CD4-positive, alpha-beta T cell treated with Interleukin-6 at 100 ng/mL for 8 hours (primary cell): ENCODE measurements at regions not wholly inside any gene's neighbourhood (a gene's known extent, or its start where the extent isn't known, plus 50 kb on each side); places are given as distances from the start of the nearest gene placed in this dataset.
"Not testable (repeated sequence)": the region's sequence is repeated elsewhere in the genome, so short reads cannot be mapped to it uniquely, and the experiment has no call there.

Experiments used
- DNase-seq: peaks from one replicate; pipeline ENCODE4 v3.0.0-alpha.2; 2020; ENCODE audit warnings: mixed read lengths, low spot score

DNA sequence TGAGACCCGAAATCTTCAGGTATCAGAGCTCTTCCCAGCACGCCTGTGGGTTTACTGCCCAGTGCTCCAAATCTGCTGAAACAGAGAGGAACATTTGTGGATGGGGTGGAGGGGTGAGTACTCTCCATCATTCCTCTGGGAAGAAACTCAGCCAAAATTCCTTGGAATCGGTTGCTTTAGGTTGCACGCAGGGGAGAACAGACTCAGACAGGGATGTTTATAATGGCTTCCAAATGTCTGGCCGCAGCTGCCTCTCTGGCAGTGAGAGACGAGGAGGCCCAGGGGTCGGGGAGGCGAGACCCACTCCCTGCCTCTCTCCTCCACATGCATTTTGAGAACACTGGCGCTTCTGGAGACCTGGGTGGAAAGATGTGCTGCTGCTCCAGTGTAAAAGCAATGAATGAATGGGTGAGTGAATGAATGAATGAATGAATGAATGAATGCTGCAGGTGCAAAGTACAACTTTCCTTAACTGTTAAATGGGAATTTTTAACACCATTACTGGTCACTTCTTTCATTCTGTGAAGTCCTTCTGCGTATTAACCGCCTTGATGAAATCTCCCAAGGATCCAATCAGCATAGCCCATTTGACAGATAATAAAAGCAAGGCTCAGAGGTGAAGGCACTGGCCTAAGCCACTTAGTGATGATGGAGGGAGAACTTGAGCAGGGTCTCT, 437.4 kb downstream of the MIAT start:
- DNase-seq: no peak

DNA sequence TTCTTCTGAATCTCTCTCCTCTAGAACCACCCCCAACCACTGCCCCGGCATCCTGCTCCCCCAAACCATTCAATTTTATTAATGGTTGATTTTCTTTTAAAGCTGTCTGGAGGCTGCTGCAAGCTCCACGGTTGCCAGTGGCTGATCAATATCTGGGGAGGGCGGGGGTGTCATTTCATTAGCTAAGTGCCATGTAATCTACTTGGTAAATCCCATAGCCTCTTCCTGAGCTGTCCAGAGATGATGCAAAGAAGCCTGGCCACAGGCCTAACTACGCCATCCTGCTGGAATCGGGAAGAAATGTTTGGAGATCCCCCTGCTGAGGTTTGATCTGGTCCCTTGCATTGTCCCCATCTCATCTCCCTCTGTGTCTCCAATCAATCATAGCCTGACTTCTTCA, 440.1 kb downstream of the MIAT start:
- DNase-seq: no peak

DNA sequence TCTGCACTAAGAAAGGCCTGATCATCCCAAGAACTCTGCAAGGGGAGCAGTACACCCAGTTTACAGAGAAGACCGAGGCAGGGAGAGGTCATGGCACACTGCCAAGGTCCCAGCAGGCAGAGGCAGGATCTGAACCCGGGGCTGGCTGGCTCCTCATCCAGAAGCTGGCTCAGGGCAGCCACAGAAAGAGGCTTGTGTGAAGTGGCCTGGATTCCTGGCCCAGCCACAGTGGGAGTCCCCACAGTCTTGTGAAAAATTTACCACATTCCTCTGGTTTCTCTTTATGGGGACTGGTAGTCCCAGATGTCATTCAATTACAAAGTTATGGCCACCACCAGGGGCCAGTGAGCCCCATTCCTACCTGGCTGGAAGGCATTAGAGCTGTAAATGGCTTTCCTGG, 440.5 kb downstream of the MIAT start:
- no peak for DNase-seq

DNA sequence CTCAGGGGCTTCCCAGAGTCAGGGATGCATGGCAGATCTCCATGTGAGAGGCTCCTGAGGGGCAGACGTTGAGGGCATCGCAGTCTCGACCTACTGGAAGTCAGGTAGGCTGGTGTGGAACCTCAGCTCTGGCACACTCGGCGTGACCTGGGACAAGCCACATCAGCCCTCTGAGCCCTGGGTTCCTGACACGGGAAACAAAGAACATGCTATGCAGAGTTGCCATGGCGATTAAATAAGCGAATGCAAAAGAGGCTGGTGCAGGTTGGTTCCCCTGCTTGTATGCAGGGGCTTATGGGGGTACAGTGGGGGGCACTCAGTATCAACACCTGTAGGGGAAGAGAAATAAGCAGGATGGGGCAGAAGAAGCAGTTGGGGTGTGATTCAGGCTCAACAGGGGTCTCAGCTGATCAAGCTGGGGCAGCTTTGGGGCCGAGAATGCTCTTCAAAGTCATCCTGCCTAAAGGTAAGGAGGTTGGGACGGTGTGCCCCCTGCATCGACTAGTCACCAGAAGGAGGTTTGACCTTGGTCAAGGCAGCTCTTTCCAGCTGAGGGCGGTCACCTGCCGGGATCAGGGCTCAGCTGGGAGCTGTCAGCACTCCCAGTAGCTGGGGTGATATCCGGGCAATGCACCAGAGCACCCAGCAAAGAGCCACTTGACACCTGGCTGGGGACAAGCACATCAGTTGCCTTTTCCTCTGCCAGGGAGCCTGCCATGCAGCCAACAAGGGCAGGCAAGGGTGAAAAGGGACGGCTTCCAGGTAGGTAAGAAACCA, 442.7 kb downstream of the MIAT start:
- no peak for DNase-seq

DNA sequence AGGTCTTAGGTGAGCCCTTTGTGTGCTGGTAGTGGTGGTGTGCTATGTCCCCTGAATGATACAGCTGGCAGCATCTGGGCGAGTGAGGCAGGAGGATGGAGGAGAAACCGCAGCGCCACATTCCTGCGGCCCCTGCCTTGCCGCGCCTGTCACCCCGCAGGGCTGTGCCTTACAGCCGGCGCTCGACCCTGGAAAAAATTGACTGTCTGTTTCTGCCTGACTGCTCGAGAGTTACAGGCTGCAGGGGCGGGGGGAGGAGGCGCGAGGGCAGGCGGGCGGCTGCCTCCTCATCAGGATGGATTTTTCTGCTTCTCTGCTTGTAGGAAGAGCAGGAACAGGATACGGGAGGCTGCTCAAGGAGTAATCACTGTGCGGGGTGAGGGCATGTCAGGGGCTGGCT, 443.4 kb downstream of the MIAT start:
- no peak for DNase-seq

DNA sequence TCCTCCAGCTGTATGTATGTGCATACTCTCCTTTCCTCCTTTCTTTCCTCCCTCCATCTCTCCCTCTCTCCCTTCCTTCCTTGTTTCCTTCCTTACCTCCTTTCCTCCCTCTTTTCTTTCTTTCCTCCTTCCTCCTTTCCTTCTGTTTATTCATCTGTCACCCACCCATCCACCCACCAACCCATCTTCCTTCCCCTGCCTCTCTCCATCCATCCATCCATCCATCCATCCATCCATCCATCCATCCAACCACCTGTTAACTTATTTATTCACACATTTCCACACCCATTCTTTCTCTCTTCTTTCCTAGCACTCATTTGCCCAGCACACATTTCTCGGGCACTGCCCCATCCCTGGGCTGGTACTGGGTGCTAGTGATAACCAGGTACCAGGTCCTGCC, 443.9 kb downstream of the MIAT start:
- DNase-seq: no peak

DNA sequence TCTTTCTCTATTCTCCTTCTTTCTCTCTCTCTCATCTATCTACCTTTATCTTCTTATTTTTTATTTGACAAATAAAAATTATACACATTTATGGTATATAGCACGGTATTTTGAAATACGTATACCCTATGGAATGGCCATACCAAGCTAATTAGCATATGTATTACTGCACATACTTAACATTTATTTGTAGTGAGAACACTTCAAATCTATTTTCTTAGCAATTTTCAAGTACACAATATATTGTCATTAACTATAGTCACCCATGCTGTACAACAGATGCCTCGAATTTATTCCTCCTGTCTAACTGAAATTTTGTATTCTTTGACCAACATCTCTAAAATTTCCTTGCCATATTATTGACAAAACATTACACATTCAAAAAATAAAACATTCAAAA, 447.1 kb downstream of the MIAT start:
- DNase-seq: no peak

DNA sequence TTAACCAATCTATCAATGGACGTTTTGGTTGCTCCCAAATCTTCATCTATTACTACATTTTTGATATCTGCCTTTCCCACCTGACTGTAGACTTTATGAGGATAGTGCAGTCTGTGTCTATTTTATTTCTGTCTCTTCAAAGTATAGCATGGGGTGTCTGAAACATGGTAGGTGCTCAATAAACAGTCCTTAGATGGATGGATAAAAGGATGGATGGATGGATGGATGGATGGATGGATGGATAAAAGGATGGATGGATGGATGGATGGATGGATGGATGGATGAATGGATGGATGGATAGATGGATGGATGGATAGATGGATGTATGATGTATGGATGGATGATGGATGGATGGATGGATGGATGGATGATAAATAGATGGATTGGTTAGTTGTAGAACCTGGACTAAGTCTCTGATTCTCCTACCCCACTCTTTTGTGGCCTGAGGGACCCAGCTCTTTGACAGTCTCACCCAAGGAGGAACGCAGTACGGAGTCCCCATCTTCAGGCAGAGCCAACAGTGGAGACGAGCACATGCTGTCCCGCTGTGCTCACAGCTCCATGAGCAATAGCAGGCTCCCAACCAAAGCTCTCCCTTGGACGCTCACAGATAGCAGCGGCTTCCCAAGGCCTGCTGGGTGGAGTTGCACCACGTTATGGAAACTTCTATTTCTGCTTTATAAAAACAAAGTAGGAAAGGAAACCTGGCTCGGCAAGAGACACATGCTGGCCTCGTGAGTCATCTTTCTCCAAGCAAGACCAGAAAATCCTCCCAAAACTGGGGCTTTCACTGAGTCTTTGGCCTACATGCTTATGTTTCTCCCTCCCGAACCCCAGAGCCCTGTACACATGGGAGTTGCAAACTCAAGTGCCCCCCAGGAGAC, 448.0 kb downstream of the MIAT start:
- DNase-seq: no peak

DNA sequence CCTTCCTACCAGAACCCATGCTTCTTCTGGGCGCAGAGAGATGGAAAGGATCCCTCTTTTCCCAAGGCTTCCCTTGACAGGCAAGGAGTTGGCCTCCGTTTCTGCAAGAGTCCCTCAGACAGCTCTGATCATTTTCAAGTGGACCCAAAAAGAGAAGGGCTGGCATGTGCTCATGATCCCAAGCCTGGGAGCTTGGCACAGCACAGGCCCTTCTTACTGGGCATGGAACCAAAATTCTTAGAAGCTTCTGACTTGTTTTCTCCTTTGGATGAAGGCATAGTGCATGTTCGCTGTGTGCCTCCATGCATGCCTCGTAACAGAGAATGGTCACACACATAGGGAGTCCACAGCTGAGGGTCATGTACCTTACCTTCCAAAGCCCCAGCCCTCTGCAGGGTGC, 449.6 kb downstream of the MIAT start:
- DNase-seq: no peak

DNA sequence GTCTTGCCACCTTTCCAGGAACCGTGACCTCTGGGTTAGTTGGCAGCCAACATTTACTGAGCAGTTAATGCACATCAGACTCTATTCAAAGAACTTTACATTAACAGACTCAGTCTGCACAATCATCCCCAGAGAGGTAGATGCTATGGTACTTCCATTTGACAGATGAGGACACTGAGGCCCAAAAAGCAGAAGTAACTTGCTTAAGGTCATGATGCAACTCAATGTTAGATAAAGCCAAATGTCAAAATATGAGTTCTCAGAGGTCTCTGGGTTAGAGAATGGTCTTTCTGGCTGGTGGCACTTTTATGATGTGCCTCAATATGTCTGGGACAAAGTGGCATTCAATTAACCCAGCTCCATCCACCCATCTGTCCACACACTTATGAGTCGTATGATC, 450.0 kb downstream of the MIAT start:
- no peak for DNase-seq

DNA sequence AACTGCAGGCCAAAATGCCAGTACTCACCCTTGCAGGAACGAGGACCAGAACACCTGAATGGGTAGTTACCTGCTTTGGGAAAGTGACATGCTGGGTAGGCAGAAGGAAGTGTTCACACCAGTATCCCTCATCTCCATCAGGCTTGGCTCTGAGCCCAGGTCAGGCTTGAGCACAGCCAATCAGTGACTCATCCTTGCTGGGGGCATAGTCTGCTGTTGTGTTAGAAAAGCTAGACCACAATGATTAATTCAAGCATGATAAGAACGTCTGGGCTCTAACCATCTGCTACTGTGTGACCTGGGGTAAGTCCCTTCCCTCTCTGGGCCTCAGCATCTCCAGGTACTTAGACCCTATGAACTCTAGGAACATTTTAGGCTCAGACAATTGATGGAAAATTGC, 450.4 kb downstream of the MIAT start:
- no peak for DNase-seq

DNA sequence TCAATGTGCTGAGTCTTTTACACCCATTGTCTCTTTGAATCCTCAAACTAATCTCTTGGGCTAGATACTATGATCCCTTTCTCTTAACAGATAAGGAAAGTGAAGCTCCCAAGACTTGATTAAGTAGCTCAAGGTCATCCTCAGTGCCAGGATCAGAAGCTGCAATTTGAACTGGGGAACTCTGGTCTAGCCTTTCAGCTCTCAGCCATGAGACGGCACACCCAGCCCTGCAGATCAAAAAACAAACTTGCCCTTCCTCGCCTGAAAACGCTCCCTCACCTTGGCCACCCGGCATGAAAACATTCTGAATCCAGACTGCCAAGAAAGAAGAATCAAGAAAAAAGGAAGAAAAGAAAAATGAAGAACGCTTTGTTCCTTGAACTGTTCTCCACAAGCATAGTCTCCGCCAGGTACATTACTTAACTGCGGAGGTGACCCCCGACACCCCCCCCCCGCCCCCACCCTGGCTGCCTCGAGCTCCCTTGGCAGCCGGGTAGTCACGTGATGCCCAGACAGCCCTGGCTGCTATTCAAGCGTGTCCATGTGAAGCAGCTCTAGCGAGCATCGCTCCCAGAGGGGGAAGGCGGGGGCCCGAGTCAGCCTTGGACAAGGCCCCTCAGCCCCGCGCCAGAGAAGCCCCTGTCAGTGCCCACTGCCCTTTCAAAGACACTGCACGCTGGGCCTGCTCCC, 451.2 kb downstream of the MIAT start:
- no peak for DNase-seq

DNA sequence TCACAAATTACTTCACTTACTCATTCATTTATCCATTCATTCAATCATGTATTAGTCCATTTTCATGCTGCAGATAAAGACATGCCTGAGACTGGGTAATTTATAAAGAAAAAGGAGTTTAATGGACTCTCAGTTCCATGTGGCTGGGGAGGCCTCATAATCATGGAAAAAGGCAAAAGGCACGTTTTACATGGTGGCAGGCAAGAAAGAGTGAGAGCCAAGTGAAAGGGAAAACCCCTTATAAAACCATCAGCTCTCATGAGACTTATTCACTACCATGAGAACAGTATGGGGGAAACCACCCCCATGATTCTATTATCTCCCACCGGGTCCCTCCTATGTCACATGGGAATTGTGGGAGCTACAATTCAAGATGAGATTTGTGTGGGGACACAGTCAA, 452.0 kb downstream of the MIAT start:
- DNase-seq: not testable (repeated sequence)

DNA sequence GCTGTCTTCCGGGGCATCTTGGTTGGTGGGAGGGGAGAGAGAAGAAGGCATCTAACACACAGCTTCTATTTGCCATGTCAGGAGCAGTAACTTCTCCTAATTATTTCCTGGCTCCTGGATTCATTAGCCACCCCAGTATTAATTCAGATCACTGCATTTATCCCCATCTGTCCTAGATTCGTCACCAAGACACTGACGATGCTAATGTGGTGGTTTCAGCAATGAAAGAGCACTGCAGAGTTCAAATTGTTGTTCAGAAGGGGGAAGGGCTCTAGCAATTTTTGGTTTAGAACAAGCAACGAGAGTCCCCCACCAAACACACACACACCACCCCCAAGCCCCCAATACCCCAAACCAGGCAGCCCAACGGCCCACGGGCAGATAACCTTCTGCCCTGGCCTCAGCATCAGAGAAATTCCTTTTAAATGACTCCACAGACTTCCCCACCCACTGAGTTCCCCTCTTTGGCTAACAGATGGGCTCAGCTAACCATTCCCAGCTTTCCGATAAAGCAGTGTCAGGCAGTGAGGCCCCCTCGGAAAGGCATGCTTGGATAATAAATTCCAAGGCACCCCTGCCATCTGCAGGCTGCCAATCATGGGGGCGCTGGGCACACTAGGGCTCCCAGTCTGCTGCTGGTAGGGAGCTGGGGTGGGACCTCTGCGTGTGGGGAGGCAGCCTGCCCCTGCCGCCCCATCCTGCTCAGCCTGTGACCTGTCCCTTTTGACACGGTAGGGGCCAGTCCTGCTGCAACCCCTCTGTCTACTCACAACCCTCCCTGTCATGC, 453.5 kb downstream of the MIAT start:
- no peak for DNase-seq

DNA sequence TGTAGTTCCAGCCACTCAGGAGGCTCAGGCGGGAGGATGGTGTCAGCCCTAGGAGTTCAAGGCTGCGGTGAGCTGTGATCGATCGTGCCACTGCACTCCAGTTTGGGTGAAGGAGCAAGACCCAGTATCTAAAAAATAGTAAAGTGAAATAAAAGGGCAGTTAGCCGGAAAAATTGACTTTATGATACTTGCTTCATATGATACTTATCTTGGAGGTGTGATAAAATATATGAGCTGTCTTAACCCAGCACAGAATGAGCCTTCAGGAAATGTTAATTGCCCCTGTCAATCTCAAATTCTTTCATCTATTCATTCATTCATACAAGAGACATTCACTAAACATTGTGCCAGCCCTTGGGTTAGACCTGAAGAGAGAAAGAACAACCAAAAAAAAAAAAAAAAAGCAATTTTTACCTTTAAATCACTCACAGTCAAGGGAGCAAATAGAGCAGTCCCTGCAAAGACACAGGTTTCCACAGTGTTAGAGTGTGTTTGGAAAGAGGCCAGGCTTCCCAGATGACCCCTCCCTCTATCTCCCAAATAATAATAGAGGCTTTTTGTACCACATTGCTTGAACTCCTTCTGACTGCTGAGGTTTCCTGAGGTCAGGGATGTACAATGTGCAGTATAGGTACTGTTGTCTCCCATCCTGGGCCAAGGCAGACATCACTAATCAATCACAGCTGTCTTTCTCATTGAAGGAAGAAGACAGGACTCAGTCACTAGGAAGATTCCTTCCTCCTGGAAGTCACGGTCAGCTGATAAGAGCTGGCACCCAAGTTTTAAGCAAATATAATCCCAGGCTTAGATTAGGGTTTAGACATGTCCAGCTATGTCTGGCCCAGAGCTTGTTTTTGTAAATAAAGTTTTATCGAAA, 454.6 kb downstream of the MIAT start:
- DNase-seq: no peak

DNA sequence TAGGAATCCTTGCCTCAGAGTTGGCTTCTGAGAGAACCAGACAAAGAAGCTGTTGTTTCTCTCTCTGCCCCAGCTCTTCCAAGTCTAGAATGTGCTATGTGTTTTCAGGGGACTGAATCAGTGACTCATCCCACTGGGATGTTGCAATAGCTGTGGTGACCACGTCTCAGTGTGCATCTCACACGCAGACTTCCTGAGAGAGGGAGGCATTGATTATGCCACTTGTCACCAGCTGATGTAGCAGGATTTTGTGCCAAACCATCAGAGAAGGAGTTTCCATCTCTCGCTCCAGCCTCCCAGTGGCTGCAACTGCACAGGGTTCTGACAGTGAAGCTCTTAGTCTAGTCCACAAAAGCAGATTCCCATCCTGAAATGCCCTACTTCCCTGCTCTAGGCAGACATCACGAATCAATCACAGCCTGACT, 455.8 kb downstream of the MIAT start:
- DNase-seq: no peak

DNA sequence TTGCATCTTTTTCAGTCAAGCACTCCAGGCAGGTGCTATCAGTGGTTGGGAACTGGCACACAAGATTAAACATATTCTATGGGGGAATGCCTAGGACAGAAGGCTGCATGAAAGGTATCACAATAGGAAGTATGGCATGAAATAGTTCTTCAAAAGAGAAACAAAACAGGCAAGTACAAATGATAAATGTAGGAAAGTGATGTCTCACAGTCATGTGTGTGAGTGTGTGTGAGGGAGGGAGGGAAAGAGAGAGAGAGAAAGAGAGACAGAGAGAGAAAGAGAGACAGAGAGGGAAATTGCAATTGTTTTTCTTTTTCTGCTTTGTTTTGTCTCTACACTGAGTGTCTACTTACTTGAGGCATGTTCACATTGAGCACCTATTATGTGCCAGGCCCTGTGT, 456.3 kb downstream of the MIAT start:
- no peak for DNase-seq

DNA sequence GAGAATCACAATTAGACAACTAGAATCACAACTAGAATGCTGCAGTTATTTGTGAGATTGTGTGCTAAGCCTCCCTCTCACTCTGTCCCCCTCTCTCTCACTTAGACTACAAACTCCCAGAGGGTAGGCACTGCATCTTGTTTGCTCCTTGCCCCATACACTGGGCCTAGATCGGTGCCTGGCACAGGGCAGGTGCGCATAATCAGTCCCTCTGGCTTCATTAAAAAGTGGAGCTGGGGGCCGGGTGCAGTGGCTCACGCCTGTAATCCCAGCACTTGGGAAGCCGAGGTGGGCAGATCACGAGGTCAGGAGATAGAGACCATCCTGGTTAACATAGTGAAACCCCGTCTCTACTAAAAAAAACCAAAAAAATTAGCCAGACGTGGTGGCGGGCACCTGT, 456.8 kb downstream of the MIAT start:
- no peak for DNase-seq

DNA sequence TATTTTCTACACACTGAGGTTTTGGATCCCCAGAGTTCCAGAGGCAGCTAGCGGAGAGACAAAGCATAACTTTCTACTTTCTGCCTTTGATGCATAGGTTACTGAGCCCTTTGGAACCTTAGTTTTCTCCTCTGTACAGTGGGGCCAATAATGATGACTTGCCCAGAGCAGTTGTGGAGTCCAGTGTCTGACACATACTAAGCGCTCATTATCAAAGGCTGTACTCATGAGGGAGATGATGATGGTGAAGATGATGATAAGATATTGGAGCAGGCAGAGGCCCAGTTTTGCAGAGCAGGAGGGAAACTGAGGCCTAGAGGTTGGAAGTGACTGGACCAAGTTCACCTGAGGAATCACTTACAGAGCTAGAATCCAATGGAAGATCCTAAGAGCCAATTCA, 458.0 kb downstream of the MIAT start:
- DNase-seq: no peak

DNA sequence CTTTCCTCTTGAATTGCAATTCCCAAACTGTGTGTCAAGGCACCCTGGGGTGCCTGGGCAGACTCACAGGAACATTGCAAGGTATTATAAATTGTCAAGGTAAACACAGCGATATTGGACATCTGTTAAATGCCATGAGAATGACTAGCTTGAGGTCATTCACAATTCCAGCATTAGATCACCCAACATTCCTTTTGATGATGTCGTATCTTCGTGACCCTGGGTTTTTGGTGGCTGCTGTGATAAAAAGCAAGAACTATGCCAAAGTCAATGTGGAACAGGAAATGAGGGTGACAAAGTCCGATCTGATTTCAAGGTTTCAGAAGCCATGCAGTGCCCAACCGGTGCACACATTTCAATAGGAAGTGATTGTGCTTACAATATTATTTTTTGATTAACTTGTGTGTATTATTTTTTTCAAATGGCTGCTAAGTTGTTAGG, 458.4 kb downstream of the MIAT start:
- no peak for DNase-seq
